Ascending aorta (tissue), 2 donors: ENCODE measurements at regions not wholly inside any gene's neighbourhood (a gene's known extent, or its start where the extent isn't known, plus 50 kb on each side); places are given as distances from the start of the nearest gene placed in this dataset.

ENCODE experiments used
- DNase-seq, 2 donors: peaks; one replicate each; pipeline ENCODE4 v3.0.0-alpha.2; 2019; ENCODE audit warnings: low spot score in 2 of 2
- H3K27ac ChIP-seq, 2 donors: fragments of 200-600 bp; sonication (generic); one replicate each; pipeline ENCODE4 v1.5.1; 2016 to 2017; ENCODE audit warnings: mild to moderate bottlenecking in 1 of 2
- H3K27me3 ChIP-seq: fragments of 200-600 bp; sonication (generic); one replicate; pipeline ENCODE4 v1.5.1; 2017
- H3K36me3 ChIP-seq, 2 donors: fragments of 200-600 bp; sonication (generic); one replicate each; pipeline ENCODE4 v1.5.1; 2016
- H3K4me1 ChIP-seq, 2 donors: fragments of 200-600 bp; sonication (generic); one replicate each; pipeline ENCODE4 v1.5.1; 2016 to 2017; ENCODE audit warnings: mild to moderate bottlenecking in 1 of 2
- H3K4me3 ChIP-seq, 2 donors: fragments of 200-600 bp; sonication (generic); one replicate each; pipeline ENCODE4 v1.5.1; 2016 to 2017; ENCODE audit warnings: mild to moderate bottlenecking in 1 of 2
- H3K9me3 ChIP-seq, 2 donors: fragments of 200-600 bp; sonication (generic); one replicate each; pipeline ENCODE4 v1.5.1; 2016
- intact Hi-C: fragments of 100-400 bp; cut with DNase I; formaldehyde crosslinking; loops from one replicate; pipeline ENCODE4 v1.15.1; 2023
- TF ChIP-seq, protein P1 (sequence below), 3 experiments: fragments of 200-600 bp in 2 of 3; fragments of 450-650 bp in 1 of 3; sonication (generic) in 2 of 3; IDR thresholded peaks; one replicate each; pipeline ENCODE4 v1.5.1; 2016 to 2019; ENCODE audit warnings: antibody characterized with exemption in 3 of 3, mild to moderate bottlenecking in 1 of 3, moderate library complexity in 1 of 3

- TF ChIP-seq, protein P1, sequence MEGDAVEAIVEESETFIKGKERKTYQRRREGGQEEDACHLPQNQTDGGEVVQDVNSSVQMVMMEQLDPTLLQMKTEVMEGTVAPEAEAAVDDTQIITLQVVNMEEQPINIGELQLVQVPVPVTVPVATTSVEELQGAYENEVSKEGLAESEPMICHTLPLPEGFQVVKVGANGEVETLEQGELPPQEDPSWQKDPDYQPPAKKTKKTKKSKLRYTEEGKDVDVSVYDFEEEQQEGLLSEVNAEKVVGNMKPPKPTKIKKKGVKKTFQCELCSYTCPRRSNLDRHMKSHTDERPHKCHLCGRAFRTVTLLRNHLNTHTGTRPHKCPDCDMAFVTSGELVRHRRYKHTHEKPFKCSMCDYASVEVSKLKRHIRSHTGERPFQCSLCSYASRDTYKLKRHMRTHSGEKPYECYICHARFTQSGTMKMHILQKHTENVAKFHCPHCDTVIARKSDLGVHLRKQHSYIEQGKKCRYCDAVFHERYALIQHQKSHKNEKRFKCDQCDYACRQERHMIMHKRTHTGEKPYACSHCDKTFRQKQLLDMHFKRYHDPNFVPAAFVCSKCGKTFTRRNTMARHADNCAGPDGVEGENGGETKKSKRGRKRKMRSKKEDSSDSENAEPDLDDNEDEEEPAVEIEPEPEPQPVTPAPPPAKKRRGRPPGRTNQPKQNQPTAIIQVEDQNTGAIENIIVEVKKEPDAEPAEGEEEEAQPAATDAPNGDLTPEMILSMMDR (IDR thresholded peaks at IDR 0.05) = no peak
- no peak for DNase-seq
- Histone ChIP-seq H3K9me3 (no peaks in the 10 kb centered on the region), H3K27me3 (no peaks in the 10 kb centered on the region), H3K27ac (peak overlapping the region; percentile 68 to 73), H3K36me3 (no peaks in the 10 kb centered on the region), H3K4me3 (peak overlapping the region in 1 of 2 donors; percentile 28), H3K4me1 (peaks cover 0 to 29% of the 10 kb centered on the region in 2 donors)
- intact Hi-C loops = loop anchor here (5.0 kb wide), 1 partner anchor 102 kb away; no protein-coding TSS in a partner anchor
These were observed 249.3 kb downstream of the TBX18 start for GRCh38 chr6:84515067-84515466.

- Histone ChIP-seq H3K4me3 (peak overlapping the region in 1 of 2 donors; percentile 28), H3K4me1 (peaks cover 0 to 27% of the 10 kb centered on the region in 2 donors), H3K36me3 (no peaks in the 10 kb centered on the region), H3K27ac (peak overlapping the region; percentile 68 to 73), H3K27me3 (no peaks in the 10 kb centered on the region), H3K9me3 (no peaks in the 10 kb centered on the region)
- no peak for DNase-seq
- intact Hi-C loops = loop anchor here (5.0 kb wide), 2 partner anchors 52 to 87 kb away; no protein-coding TSS in a partner anchor
- TF ChIP-seq, protein P1 (IDR thresholded peaks at IDR 0.05) = no peak
These were observed 250.1 kb downstream of the TBX18 start for GRCh38 chr6:84514089-84514971.

DNA sequence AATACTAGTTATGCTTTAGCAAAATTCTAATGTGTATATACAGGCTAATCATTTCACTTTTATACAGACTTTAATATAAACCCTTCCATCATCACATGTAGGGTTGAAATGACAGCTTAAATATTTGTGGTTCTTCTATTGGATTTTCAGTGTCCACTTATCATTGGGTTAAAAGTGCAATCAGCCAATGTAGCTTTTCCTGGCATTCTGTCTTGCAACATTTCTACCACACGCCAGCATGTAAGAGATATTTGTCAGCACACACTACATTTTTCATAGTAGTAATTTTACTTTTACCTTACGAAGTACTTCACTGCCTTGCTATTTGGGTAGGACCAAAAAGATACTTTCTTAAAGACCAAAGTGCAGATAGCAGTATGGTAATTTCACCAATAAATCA lies 252.0 kb downstream of the TBX18 start:
- DNase-seq = no peak
- Histone ChIP-seq H3K36me3 (no peaks in the 10 kb centered on the region), H3K4me3 (no peak overlapping the region), H3K27me3 (no peaks in the 10 kb centered on the region), H3K4me1 (peaks cover 0 to 20% of the 10 kb centered on the region in 2 donors), H3K27ac (no peak overlapping the region), H3K9me3 (no peaks in the 10 kb centered on the region)
- intact Hi-C loops = loop anchor here (5.0 kb wide), 2 partner anchors 50 to 85 kb away; no protein-coding TSS in a partner anchor
- TF ChIP-seq, protein P1 (IDR thresholded peaks at IDR 0.05) = no peak

- H3K4me1 ChIP-seq = peaks cover 0 to 20% of the 10 kb centered on the region in 2 donors
- H3K27me3 ChIP-seq = no peaks in the 10 kb centered on the region
- no peaks in the 10 kb centered on the region for H3K36me3 ChIP-seq
- TF ChIP-seq, protein P1 (IDR thresholded peaks at IDR 0.05) = no peak
- no peak overlapping the region for H3K27ac ChIP-seq
- no peak for DNase-seq
- H3K9me3 ChIP-seq = no peaks in the 10 kb centered on the region
- H3K4me3 ChIP-seq = no peak overlapping the region
- intact Hi-C loops = loop anchor here (5.0 kb wide), 2 partner anchors 50 to 85 kb away; no protein-coding TSS in a partner anchor
These were observed 252.5 kb downstream of the TBX18 start for GRCh38 chr6:84511929-84512328.

DNA sequence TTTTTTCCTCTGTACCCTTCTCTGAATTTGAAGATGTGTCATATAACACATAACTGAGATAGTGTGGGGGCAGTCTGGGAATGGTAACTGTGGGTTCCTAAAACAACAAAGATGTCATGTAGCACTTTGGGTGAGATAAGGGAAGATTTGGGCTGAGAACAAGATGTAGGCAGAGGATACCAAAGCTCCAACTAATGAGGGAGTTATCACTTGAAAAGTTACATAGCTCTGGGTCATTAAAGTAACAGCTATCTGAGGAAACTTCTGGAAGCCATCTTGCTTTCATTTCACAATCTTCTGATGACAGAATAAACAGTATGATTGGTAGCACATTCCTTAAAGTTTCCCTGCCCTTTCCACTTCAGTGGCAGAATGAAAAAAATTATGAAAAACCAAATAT lies 255.4 kb downstream of the TBX18 start:
- no peaks in the 10 kb centered on the region for H3K27me3 ChIP-seq
- intact Hi-C loops = no loop called here
- peaks cover 0 to 9% of the 10 kb centered on the region in 2 donors for H3K4me1 ChIP-seq
- no peaks in the 10 kb centered on the region for H3K36me3 ChIP-seq
- no peak overlapping the region for H3K4me3 ChIP-seq
- H3K9me3 ChIP-seq = no peaks in the 10 kb centered on the region
- TF ChIP-seq, protein P1 (IDR thresholded peaks at IDR 0.05) = no peak
- no peak overlapping the region for H3K27ac ChIP-seq
- DNase-seq = no peak
